Neural cell (in vitro differentiated cells): ENCODE measurements at regions not wholly inside any gene's neighbourhood (a gene's known extent, or its start where the extent isn't known, plus 50 kb on each side); places are given as distances from the start of the nearest gene placed in this dataset.

ENCODE experiments used
- CTCF ChIP-seq: fragments of 450-650 bp; IDR thresholded peaks from 2 replicates; pipeline ENCODE4 v1.5.1; 2014; ENCODE audit warnings: antibody characterized with exemption, mild to moderate bottlenecking, moderate library complexity; ENCODE audit not compliant: poor library complexity, severe bottlenecking
- EP300 ChIP-seq: fragments of 450-650 bp; conservative IDR thresholded peaks from 2 replicates; pipeline ENCODE4 v1.6.1; 2014; ENCODE audit warnings: antibody characterized with exemption, mild to moderate bottlenecking, moderate library complexity; ENCODE audit not compliant: poor library complexity, severe bottlenecking
- EZH2 ChIP-seq: fragments of 200-600, 300-800 bp; shearing (Covaris generic), sonication (generic); IDR thresholded peaks from 2 replicates; pipeline ENCODE4 v1.6.1; 2014; ENCODE audit warnings: antibody characterized with exemption, low read length, borderline replicate concordance, mild to moderate bottlenecking; ENCODE audit not compliant: insufficient read depth, poor library complexity, severe bottlenecking
- POLR2AphosphoS5 ChIP-seq: IDR thresholded peaks from 2 replicates; pipeline ENCODE4 v1.6.1; 2012
- RAD21 ChIP-seq: fragments of 450-650 bp; conservative IDR thresholded peaks from 2 replicates; pipeline ENCODE4 v1.6.1; 2014; ENCODE audit warnings: antibody characterized with exemption, mild to moderate bottlenecking, moderate library complexity
- REST ChIP-seq: IDR thresholded peaks from 2 replicates; pipeline ENCODE4 v1.6.1; 2012; ENCODE audit warnings: borderline replicate concordance
- SMC3 ChIP-seq: fragments of 450-650 bp; conservative IDR thresholded peaks from 2 replicates; pipeline ENCODE4 v1.6.1; 2014; ENCODE audit warnings: antibody characterized with exemption, mild to moderate bottlenecking, moderate library complexity; ENCODE audit not compliant: poor library complexity
- TAF1 ChIP-seq: IDR thresholded peaks from 2 replicates; pipeline ENCODE4 v1.6.1; 2012; ENCODE audit warnings: low read depth

GRCh38 chr1:83762039-83762365 is 236.9 kb downstream of the TTLL7 start:
- TF ChIP-seq CTCF (no peak), EZH2 (no peak), POLR2AphosphoS5 (no peak), RAD21 (no peak), REST (no peak), TAF1 (no peak), SMC3 (no peak), EP300 (no peak)
